ENCODE measurements at regions not wholly inside any gene's neighbourhood (a gene's known extent, or its start where the extent isn't known, plus 50 kb on each side); places are given as distances from the start of the nearest gene placed in this dataset.
"Not testable (repeated sequence)": the region's sequence is repeated elsewhere in the genome, so short reads cannot be mapped to it uniquely, and the experiment has no call there.

DNA sequence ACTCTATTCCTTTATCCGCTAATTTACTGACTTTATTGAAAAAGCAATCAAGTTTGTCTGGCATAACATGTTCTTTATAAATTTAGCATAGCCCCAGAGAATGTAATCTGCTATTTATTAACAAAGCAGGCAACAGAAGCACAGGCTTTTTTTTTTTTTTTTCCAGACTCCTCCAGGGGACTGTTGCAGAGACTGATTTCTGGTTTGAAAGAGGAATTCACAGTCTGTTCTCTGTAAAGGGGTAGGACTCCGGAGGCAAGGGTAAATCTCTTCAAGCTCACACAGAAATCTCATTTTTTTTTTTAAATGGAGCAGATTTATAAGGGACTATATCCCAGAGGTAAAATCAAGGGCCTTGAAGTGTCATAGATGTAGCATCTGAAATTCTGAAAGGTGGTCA is 1386.5 kb upstream of the CDH8 start:
- DNase-seq = no peak
- Mint-ChIP-seq H3K36me3 (no peaks in the 10 kb centered on the region), H3K27ac (no peak overlapping the region), H3K9me3 (peaks cover 31% of the 10 kb centered on the region), H3K27me3 (no peaks in the 10 kb centered on the region), H3K4me1 (ENCODE audit: low read depth) (no peaks in the 10 kb centered on the region), H3K4me3 (no peak overlapping the region)
- intact Hi-C loops (cut with micrococcal nuclease) = no loop called here
- ChIA-PET POLR2A (no interaction called here), CTCF (interaction anchor here (0.8 kb wide), 1 partner anchor 78 kb away, joined by 4 read pairs; no protein-coding TSS in a partner anchor)

DNA sequence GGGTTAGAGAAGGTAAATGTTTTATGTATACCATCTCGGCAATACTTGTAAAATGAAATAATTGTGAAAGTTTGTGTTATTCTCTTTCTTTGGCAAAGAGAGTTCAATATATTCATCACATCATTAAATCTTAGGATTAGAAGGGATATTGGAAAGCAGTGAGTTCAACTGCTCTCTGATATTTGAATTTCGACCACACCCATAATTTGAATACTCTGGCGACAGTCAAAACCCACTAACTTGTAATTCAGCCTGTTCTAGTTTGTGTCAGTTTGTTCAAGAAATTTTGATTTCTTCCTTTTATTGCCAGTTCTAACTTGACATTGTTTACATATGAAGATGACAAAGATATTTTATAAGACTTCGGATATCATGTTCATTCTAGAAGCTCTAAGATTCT is 1380.5 kb upstream of the CDH8 start:
- CTCF ChIA-PET = no interaction called here
- Mint-ChIP-seq H3K27me3 (no peaks in the 10 kb centered on the region), H3K36me3 (no peaks in the 10 kb centered on the region), H3K27ac (no peak overlapping the region), H3K4me3 (no peak overlapping the region), H3K4me1 (ENCODE audit: low read depth) (no peaks in the 10 kb centered on the region), H3K9me3 (peaks cover 38% of the 10 kb centered on the region)
- no peak for DNase-seq
- POLR2A ChIA-PET = no interaction called here
- intact Hi-C loops (cut with micrococcal nuclease) = no loop called here

DNA sequence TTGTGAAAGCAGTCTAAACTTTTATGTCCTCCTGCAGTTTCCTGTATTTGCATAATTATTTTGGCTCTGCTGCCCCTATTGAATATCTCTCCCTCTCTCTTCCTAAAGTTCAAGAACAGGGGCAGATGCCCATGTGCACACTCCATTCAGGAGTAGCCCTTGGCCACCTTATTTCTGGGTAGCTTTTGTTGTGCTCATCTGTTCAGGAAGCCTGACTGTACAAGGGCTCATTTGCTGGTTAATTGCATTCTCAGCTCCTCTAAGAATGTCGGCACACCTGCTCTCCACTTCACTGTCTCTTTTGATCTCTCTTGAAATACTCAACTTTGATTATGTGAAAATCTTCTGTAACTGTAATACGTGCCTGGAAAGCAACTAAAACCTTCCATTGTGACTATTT is 1378.8 kb upstream of the CDH8 start:
- no peak overlapping the region for H3K27ac Mint-ChIP-seq
- DNase-seq = no peak
- H3K36me3 Mint-ChIP-seq = no peaks in the 10 kb centered on the region
- H3K4me3 Mint-ChIP-seq = no peak overlapping the region
- POLR2A ChIA-PET = no interaction called here
- intact Hi-C loops (cut with micrococcal nuclease) = no loop called here
- CTCF ChIA-PET = no interaction called here
- H3K9me3 Mint-ChIP-seq = peaks cover 40% of the 10 kb centered on the region
- H3K27me3 Mint-ChIP-seq = no peaks in the 10 kb centered on the region
- H3K4me1 Mint-ChIP-seq (ENCODE audit: low read depth) = no peaks in the 10 kb centered on the region

DNA sequence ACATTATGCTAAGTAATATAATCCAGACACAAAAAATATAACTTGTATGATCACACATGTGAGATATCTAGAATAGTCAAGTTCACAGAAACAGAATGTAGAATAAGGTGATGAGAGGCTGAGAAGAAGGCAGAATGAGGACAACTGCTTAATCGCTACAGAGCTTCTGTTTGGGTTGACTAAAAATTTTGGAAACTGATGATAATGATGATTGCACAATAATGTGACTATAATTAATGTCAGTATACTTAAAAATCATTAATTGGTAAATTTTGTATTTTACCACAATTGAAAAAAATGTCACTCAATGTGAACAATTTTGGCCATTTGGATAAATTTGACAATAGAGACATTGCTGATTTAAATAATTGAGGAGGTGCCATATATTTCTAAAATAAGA is 1374.4 kb upstream of the CDH8 start:
- ChIA-PET CTCF (no interaction called here), POLR2A (no interaction called here)
- Mint-ChIP-seq H3K4me1 (ENCODE audit: low read depth) (no peaks in the 10 kb centered on the region), H3K9me3 (peaks cover 21% of the 10 kb centered on the region), H3K27ac (no peak overlapping the region), H3K4me3 (no peak overlapping the region), H3K36me3 (no peaks in the 10 kb centered on the region), H3K27me3 (no peaks in the 10 kb centered on the region)
- intact Hi-C loops (cut with micrococcal nuclease) = no loop called here
- DNase-seq = no peak

DNA sequence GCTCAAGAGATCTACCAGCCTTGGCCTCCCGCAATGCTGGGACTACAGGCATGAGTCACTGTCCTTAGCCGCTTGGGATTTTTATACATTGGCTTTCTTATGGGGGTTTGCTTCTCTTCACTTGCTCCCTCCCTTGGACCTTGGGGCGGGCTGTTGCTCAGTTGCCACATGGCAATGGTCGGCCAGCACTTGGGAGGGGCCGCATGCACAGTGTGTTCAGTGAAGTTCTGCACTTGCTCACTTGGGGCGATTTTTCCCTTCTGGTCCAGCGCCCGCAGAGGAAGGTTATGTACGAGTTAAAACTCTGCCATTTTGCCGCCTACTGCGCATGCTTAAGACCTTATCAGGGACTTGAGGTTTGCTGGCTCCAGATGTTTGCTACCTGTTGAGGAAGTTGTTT is 1367.6 kb upstream of the CDH8 start:
- DNase-seq = no peak
- ChIA-PET CTCF (no interaction called here), POLR2A (no interaction called here)
- H3K4me1 Mint-ChIP-seq (ENCODE audit: low read depth) = no peaks in the 10 kb centered on the region
- no peak overlapping the region for H3K4me3 Mint-ChIP-seq
- intact Hi-C loops (cut with micrococcal nuclease) = no loop called here
- H3K9me3 Mint-ChIP-seq = peaks cover 21% of the 10 kb centered on the region
- H3K27me3 Mint-ChIP-seq = no peaks in the 10 kb centered on the region
- no peaks in the 10 kb centered on the region for H3K36me3 Mint-ChIP-seq
- H3K27ac Mint-ChIP-seq = no peak overlapping the region

DNA sequence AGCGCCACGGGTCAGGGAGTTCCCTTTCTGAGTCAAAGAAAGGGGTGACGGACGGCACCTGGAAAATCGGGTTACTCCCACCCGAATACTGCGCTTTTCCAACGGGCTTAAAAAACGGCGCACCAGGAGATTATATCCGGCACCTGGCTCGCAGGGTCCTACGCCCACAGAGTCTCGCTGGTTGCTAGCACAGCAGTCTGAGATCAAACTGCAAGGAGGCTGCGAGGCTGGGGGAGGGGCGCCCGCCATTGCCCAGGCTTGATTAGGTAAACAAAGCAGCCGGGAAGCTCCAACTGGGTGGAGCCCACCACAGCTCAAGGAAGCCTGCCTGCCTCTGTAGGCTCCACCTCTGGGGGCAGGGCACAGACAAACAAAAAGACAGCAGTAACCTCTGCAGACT is 1352.0 kb upstream of the CDH8 start:
- H3K4me1 Mint-ChIP-seq (ENCODE audit: low read depth); DNase-seq; H3K36me3 Mint-ChIP-seq; H3K27ac Mint-ChIP-seq; CTCF ChIA-PET; H3K27me3 Mint-ChIP-seq; POLR2A ChIA-PET; intact Hi-C loops (cut with micrococcal nuclease); H3K4me3 Mint-ChIP-seq: not testable (repeated sequence)
- peaks cover 11% of the 10 kb centered on the region for H3K9me3 Mint-ChIP-seq

DNA sequence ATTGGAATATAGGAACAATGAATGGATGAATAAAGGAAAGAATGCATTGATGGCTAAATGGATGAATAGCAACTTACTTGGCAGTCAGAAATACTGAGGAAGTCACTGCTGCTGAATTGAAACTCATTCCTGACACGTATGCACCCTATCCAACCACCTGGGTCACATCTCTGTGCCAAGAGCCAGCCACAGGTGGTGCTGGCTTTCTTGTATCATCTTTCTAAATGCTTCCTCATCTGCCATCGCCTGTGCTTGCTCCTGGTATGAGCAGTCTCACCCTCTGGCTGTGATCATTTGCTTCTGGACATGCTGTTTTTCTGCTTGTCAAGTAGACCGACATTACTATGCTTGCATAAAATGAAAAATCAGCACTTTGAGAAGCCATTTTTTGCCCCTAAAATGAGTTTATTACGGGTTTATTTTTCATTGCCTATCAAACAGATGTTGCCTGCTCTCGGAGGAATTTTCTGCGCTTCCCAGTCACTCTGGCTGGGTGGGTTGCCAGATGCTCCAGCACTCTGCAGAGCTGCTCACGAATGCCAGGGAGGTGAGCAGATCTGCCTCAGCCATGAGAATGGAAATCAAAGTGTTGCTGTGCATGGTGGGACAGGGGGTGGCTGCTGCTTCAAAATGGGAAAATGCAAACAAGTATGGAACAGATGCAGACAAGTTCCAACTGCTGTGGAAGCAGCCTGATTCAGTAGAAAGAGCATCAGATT is 1349.6 kb upstream of the CDH8 start:
- H3K27me3 Mint-ChIP-seq = no peaks in the 10 kb centered on the region

DNA sequence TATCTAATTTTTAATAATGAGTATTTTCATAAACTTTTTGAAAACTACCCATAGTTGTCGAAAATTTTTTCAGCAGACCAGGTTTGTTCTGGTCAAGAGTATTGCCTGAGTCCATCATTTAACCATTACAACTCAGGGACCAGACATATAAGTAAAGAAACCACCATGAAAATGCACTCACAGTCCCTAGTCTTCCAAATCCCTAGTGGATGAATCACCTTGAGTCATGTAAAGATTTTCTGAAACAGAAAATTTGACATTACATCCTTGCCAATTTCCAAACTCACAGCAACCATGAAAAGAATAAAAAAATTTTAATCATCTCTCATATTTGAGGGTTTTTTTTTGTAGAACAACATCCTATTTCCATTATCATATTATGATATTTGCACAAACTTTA is 1337.5 kb upstream of the CDH8 start:
- peaks cover 34% of the 10 kb centered on the region for H3K9me3 Mint-ChIP-seq
- CTCF ChIA-PET = no interaction called here
- no peak for DNase-seq
- no peak overlapping the region for H3K4me3 Mint-ChIP-seq
- no peaks in the 10 kb centered on the region for H3K4me1 Mint-ChIP-seq (ENCODE audit: low read depth)
- POLR2A ChIA-PET = no interaction called here
- no peak overlapping the region for H3K27ac Mint-ChIP-seq
- no peaks in the 10 kb centered on the region for H3K36me3 Mint-ChIP-seq
- intact Hi-C loops (cut with micrococcal nuclease) = no loop called here
- H3K27me3 Mint-ChIP-seq = no peaks in the 10 kb centered on the region

More for the DNA sequence above, 1349.6 kb upstream of the CDH8 start:
- no peaks in the 10 kb centered on the region for H3K36me3 Mint-ChIP-seq
- no peaks in the 10 kb centered on the region for H3K4me1 Mint-ChIP-seq (ENCODE audit: low read depth)
- ChIA-PET CTCF (no interaction called here), POLR2A (no interaction called here)
- no peak overlapping the region for H3K4me3 Mint-ChIP-seq
- no peak overlapping the region for H3K27ac Mint-ChIP-seq
- no peak for DNase-seq
- H3K9me3 Mint-ChIP-seq = peaks cover 17% of the 10 kb centered on the region
- intact Hi-C loops (cut with micrococcal nuclease) = no loop called here

DNA sequence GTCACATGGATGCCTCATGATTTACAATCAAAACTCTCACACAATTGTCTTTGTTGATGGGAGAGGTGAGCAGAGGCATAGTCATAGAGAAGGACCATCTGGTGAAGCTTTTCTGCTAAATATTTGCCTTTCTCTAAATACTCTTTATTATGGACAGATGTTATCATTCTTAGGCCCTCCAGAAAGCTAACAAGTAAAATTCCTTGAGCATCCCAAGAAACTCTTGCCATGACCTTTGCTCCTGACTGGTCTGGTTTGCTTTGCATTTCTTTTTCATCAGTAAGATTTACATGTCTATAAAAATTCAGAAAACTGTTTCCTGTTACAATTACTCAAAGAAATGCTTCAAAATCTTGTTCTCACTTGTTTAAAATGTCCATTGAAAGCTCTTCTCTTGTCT is 1336.6 kb upstream of the CDH8 start:
- POLR2A ChIA-PET = no interaction called here
- intact Hi-C loops (cut with micrococcal nuclease) = no loop called here

DNA sequence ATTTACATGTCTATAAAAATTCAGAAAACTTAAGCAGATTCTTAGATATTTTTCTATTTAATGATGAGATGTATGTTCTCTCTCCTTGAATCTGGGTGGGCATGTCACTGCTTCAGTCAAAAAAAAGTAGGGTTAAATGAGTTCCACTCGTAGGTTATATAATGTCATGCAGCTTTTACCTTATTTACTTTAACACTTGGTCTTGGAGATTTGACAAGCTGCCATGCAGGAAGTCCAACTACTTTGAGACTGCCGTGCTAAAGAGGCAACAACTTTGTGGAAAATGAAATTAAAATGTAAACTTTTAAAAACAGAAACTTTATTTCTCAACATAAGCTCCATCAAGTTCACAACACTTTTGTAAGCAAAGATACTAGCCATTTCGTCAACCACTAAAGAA is 1336.0 kb upstream of the CDH8 start:
- no peaks in the 10 kb centered on the region for H3K27me3 Mint-ChIP-seq
- H3K9me3 Mint-ChIP-seq = peaks cover 32% of the 10 kb centered on the region
- ChIA-PET CTCF (no interaction called here), POLR2A (no interaction called here)
- H3K4me1 Mint-ChIP-seq (ENCODE audit: low read depth) = no peaks in the 10 kb centered on the region
- H3K27ac Mint-ChIP-seq = no peak overlapping the region
- H3K36me3 Mint-ChIP-seq = no peaks in the 10 kb centered on the region
- no peak overlapping the region for H3K4me3 Mint-ChIP-seq
- no peak for DNase-seq
- intact Hi-C loops (cut with micrococcal nuclease) = no loop called here

More for the DNA sequence above, 1336.6 kb upstream of the CDH8 start:
- H3K36me3 Mint-ChIP-seq = no peaks in the 10 kb centered on the region
- CTCF ChIA-PET = no interaction called here
- no peak for DNase-seq
- H3K27ac Mint-ChIP-seq = no peak overlapping the region
- no peaks in the 10 kb centered on the region for H3K4me1 Mint-ChIP-seq (ENCODE audit: low read depth)
- H3K27me3 Mint-ChIP-seq = no peaks in the 10 kb centered on the region
- H3K4me3 Mint-ChIP-seq = no peak overlapping the region
- peaks cover 35% of the 10 kb centered on the region for H3K9me3 Mint-ChIP-seq

DNA sequence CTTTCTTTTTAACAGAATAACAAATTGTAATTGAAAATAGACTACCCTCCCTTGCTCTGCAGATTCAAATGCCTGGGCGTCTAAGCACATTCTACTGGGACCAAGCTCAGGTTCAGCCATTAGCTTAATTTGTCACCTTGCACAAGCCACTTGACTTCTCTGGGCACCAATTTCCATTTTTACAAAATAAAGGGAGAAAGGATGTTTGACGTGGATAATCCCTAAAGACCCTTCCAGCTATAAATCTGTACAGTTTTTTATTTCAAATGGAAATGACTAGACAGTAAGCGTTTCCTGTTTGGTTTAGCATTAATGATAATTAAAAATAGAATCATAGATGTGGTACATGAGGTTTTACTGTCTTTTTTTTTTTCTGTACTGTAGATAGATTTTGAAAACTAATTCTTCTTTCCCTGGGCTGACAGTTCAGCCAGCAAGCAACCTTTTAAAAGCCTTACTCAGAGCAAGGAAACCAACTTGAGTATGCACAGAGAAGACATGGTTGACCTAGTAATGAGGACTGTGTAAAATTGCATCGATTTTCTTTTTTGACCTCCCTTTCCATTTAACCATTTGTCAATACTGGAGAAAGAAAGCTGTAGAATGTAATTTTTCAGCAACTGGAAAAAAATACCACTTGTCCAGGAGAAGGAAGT is 1329.5 kb upstream of the CDH8 start:
- no peaks in the 10 kb centered on the region for H3K4me1 Mint-ChIP-seq (ENCODE audit: low read depth)
- H3K9me3 Mint-ChIP-seq = peaks cover 22% of the 10 kb centered on the region
- CTCF ChIA-PET = no interaction called here
- POLR2A ChIA-PET = no interaction called here
- no peak for DNase-seq
- no peaks in the 10 kb centered on the region for H3K27me3 Mint-ChIP-seq
- no peak overlapping the region for H3K27ac Mint-ChIP-seq
- no peak overlapping the region for H3K4me3 Mint-ChIP-seq
- no peaks in the 10 kb centered on the region for H3K36me3 Mint-ChIP-seq
- intact Hi-C loops (cut with micrococcal nuclease) = no loop called here

DNA sequence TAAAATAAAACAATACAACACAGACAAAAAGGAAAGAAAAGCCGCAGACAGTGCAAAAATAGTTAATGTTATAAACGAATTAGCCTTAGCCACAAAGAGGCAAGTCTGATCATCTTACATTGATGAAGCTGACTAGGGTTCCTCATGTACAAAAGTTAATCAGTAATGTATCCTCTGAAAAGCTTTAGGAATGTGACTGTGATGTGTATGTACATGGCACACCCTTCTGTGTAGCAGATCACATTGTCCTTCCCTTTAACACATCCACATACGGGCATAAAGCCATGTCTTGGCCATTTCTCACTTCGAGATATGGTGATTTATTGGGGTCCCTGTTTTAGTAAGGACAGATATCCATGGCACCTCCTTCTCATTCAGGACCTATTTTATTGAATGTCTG is 1327.5 kb upstream of the CDH8 start:
- no peak overlapping the region for H3K27ac Mint-ChIP-seq
- H3K4me3 Mint-ChIP-seq = no peak overlapping the region
- no peaks in the 10 kb centered on the region for H3K4me1 Mint-ChIP-seq (ENCODE audit: low read depth)
- peaks cover 19% of the 10 kb centered on the region for H3K9me3 Mint-ChIP-seq
- intact Hi-C loops (cut with micrococcal nuclease) = no loop called here
- no peaks in the 10 kb centered on the region for H3K36me3 Mint-ChIP-seq
- DNase-seq = no peak
- no peaks in the 10 kb centered on the region for H3K27me3 Mint-ChIP-seq
- POLR2A ChIA-PET = no interaction called here
- CTCF ChIA-PET = no interaction called here

DNA sequence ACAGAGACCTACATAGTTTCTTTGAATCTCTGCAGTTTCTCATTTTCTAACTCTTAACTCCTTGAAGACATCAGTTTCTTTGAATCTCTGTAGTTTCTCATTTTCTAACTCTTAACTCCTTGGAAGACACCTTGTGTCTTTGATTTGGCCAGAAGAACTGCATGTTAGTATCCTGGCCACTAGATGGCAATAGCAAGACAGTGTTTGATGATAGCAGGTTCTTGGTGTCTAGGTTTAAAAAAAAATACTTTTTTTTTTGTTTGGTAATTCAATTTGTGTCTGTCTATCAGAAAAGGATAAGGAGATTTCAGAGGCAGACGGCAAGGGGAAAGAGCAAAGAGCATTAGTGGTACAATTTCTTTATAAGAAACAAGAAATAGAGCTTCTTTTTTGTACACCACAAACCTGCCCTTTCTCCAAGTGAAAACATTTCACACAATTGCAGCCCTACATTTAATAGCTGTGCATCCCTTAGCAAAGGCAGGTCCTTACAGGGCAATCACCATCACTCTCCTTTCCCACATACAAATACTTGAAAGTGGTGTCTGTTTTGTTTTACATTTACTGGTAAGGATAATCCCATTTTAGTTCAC is 1324.9 kb upstream of the CDH8 start:
- Mint-ChIP-seq H3K4me3 (no peak overlapping the region), H3K27ac (no peak overlapping the region), H3K36me3 (no peaks in the 10 kb centered on the region), H3K4me1 (ENCODE audit: low read depth) (no peaks in the 10 kb centered on the region), H3K9me3 (peaks cover 10% of the 10 kb centered on the region), H3K27me3 (no peaks in the 10 kb centered on the region)
- ChIA-PET CTCF (no interaction called here), POLR2A (no interaction called here)
- DNase-seq = no peak
- intact Hi-C loops (cut with micrococcal nuclease) = loop anchor here (2.0 kb wide), 1 partner anchor 1758 kb away; no protein-coding TSS in a partner anchor
